PC-3 (cell line): ENCODE measurements at regions not wholly inside any gene's neighbourhood (a gene's known extent, or its start where the extent isn't known, plus 50 kb on each side); places are given as distances from the start of the nearest gene placed in this dataset.

Source experiments
- ATAC-seq: fragments of 200-7000 bp; cut with Tn5 transposase; 2 replicates; pipeline ENCODE4 v1.9.1; 2020; ENCODE audit warnings: mild to moderate bottlenecking, moderate library complexity
- BruUV-seq: library from RNA; stranded (reverse); fragments of 400-500 nt; replicated peaks from 2 replicates; lab custom pipeline; 2021; lab: Mats Ljungman, UMichigan
- CTCF ChIA-PET: fragments of 300-600 bp; sonication (Branson Sonifier 250); formaldehyde crosslinking; loops from one replicate; lab custom pipeline; 2022; ENCODE audit warnings: antibody characterized with exemption; lab: Charles Lee
- POLR2A ChIA-PET: fragments of 300-600 bp; sonication (Branson Sonifier 250); formaldehyde crosslinking; loops from one replicate; lab custom pipeline; 2022; ENCODE audit warnings: antibody characterized with exemption; ENCODE audit not compliant: unreplicated experiment; lab: Charles Lee
- DNase-seq: peaks from one replicate; pipeline ENCODE4 v3.0.0-alpha.2; 2015
- H2AFZ ChIP-seq: fragments of 300-600 bp; sonication (generic); 2 replicates; pipeline ENCODE4 v1.6.0; 2016; ENCODE audit warnings: antibody characterized with exemption, low read length
- H3F3A ChIP-seq: fragments of 300-600 bp; sonication (generic); one replicate; pipeline ENCODE4 v1.6.0; 2017; ENCODE audit warnings: antibody characterized with exemption, low read length, control low read depth, mild to moderate bottlenecking; ENCODE audit not compliant: unreplicated experiment
- H3K27ac ChIP-seq: fragments of 300-600 bp; sonication (generic); 2 replicates; pipeline ENCODE4 v1.5.1; 2016; ENCODE audit warnings: mild to moderate bottlenecking, low read length
- H3K27me3 ChIP-seq: fragments of 300-600 bp; sonication (generic); 2 replicates; pipeline ENCODE4 v1.6.1; 2016; ENCODE audit warnings: low read length, mixed read lengths
- H3K36me3 ChIP-seq: fragments of 300-600 bp; sonication (generic); 2 replicates; pipeline ENCODE4 v1.6.1; 2016; ENCODE audit warnings: low read depth, mixed run types, low read length, mixed read lengths
- H3K4me1 ChIP-seq: fragments of 300-600 bp; sonication (generic); 2 replicates; pipeline ENCODE4 v1.5.1; 2016; ENCODE audit warnings: low read length; ENCODE audit not compliant: insufficient read depth
- H3K4me2 ChIP-seq: fragments of 300-600 bp; sonication (generic); 2 replicates; pipeline ENCODE4 v1.6.0; 2016; ENCODE audit warnings: low read length
- H3K4me3 ChIP-seq: fragments of 300-600 bp; sonication (generic); 2 replicates; pipeline ENCODE4 v1.5.1; 2016; ENCODE audit warnings: mild to moderate bottlenecking, low read length, mixed read lengths
- H3K79me2 ChIP-seq: fragments of 300-600 bp; sonication (generic); 2 replicates; pipeline ENCODE4 v1.6.1; 2017; ENCODE audit warnings: low read length, mixed read lengths
- H3K9ac ChIP-seq: fragments of 300-600 bp; sonication (generic); 2 replicates; pipeline ENCODE4 v1.6.0; 2016; ENCODE audit warnings: mild to moderate bottlenecking, low read length
- H3K9me2 ChIP-seq: fragments of 300-600 bp; sonication (generic); replicated peaks from 2 replicates; pipeline ENCODE4 v1.6.1; 2016; ENCODE audit warnings: mixed run types, low read length, mixed read lengths
- H3K9me3 ChIP-seq: fragments of 300-600 bp; sonication (generic); 2 replicates; pipeline ENCODE4 v1.6.1; 2016; ENCODE audit warnings: low read length, mixed read lengths
- H4K20me1 ChIP-seq: fragments of 300-600 bp; sonication (generic); 2 replicates; pipeline ENCODE4 v1.6.1; 2016; ENCODE audit warnings: low read length, mixed read lengths
- EZH2 ChIP-seq: fragments of 300-600 bp; sonication (generic); IDR thresholded peaks from one replicate; pipeline ENCODE4 v1.6.1; 2017; ENCODE audit warnings: antibody characterized with exemption, mild to moderate bottlenecking, low read length; ENCODE audit not compliant: unreplicated experiment
- EZH2phosphoT487 ChIP-seq: fragments of 300-600 bp; sonication (generic); IDR thresholded peaks from 2 replicates; pipeline ENCODE4 v1.6.1; 2018; ENCODE audit warnings: mild to moderate bottlenecking, antibody characterized with exemption, low read length, borderline replicate concordance
- intact Hi-C: fragments of 100-400 bp; cut with micrococcal nuclease; formaldehyde crosslinking; loops from 2 replicates; pipeline ENCODE4 v1.9.0; 2023
- TF ChIP-seq, protein P1 (sequence below): fragments of 300-600 bp; sonication (generic); conservative IDR thresholded peaks from 2 replicates; pipeline ENCODE4 v1.5.1; 2017; ENCODE audit warnings: antibody characterized with exemption, low read depth, mild to moderate bottlenecking, low read length

DNA sequence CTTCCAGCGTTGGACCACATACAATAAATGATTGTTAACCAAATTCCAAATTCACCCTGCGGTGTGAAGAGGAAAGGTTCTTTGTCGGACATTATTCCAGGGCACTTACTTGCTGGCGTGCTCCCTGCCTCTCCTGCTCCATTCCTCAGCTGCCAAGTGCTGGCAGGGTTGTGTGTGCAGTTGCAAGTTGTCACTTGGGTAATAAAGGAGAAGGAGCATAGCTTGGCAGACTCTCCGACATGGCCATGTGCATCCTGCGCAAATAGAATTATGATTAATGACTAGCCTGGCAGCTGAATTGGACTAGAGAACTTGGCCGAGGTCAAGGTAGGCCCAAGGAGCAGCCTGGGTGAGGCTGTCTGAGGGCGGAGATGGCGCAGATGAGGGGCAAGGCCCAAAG, 92.3 kb upstream of the ELMO1 start:
- Histone ChIP-seq H3K4me3 (no peak overlapping the region), H3K27me3 (no peaks in the 10 kb centered on the region), H3K9ac (no peak overlapping the region), H3K4me2 (no peak overlapping the region), H3K9me2 (no peaks in the 10 kb centered on the region), H3K27ac (no peak overlapping the region), H3K4me1 (no peaks in the 10 kb centered on the region), H3K36me3 (no peaks in the 10 kb centered on the region), H3F3A (no peaks in the 10 kb centered on the region), H3K9me3 (no peaks in the 10 kb centered on the region), H2AFZ (no peak overlapping the region), H3K79me2 (no peaks in the 10 kb centered on the region), H4K20me1 (no peaks in the 10 kb centered on the region)
- CTCF ChIA-PET, result no interaction called here
- TF ChIP-seq, protein P1, sequence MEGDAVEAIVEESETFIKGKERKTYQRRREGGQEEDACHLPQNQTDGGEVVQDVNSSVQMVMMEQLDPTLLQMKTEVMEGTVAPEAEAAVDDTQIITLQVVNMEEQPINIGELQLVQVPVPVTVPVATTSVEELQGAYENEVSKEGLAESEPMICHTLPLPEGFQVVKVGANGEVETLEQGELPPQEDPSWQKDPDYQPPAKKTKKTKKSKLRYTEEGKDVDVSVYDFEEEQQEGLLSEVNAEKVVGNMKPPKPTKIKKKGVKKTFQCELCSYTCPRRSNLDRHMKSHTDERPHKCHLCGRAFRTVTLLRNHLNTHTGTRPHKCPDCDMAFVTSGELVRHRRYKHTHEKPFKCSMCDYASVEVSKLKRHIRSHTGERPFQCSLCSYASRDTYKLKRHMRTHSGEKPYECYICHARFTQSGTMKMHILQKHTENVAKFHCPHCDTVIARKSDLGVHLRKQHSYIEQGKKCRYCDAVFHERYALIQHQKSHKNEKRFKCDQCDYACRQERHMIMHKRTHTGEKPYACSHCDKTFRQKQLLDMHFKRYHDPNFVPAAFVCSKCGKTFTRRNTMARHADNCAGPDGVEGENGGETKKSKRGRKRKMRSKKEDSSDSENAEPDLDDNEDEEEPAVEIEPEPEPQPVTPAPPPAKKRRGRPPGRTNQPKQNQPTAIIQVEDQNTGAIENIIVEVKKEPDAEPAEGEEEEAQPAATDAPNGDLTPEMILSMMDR, result no peak
- TF ChIP-seq EZH2 (no peak), EZH2phosphoT487 (no peak)
- ATAC-seq, result no peak
- no TSS peak for BruUV-seq
- intact Hi-C loops, result no loop called here
- POLR2A ChIA-PET, result no interaction called here
- no peak for DNase-seq

DNA sequence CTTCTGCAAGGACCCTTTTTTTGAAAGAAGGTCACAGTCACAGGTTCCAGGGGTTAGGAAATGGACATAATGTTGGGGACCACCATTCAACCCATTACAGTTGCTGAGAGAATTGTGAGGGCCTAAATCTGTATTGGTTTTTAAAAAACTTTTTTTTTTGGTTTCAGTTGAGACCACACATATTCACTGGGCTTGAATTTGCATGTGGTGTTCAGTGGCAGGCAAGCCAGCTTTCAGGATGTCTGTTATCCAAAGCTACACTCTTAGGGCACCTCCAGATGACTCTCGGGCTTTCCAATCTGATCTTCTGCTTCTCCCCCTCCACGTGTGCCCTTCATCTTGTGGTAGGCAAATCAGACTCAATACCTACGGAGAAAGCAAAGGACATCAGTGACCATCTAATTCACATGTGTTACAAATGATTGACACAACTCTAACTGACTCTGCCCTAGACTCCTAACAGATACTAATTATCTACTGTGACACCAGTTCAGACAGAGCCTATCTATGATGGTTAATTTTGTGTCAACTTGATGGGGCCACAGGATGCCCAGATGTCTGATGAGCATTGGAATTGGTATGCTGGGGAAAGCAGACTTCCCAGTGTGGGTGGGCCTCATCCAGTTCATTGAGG, 93.3 kb upstream of the ELMO1 start:
- ChIA-PET POLR2A (no interaction called here), CTCF (no interaction called here)
- Histone ChIP-seq H3K27ac (no peak overlapping the region), H3K9me3 (no peaks in the 10 kb centered on the region), H3K79me2 (no peaks in the 10 kb centered on the region), H3K36me3 (no peaks in the 10 kb centered on the region), H3K4me1 (no peaks in the 10 kb centered on the region), H3K4me3 (no peak overlapping the region), H3F3A (no peaks in the 10 kb centered on the region), H3K9ac (no peak overlapping the region), H3K27me3 (no peaks in the 10 kb centered on the region), H2AFZ (no peak overlapping the region), H3K9me2 (no peaks in the 10 kb centered on the region), H4K20me1 (no peaks in the 10 kb centered on the region), H3K4me2 (no peak overlapping the region)
- TF ChIP-seq, protein P1, result no peak
- TF ChIP-seq EZH2 (no peak), EZH2phosphoT487 (no peak)
- DNase-seq, result no peak
- ATAC-seq, result no peak
- intact Hi-C loops, result no loop called here
- BruUV-seq, result no TSS peak
